ENCODE measurements at regions not wholly inside any gene's neighbourhood (a gene's known extent, or its start where the extent isn't known, plus 50 kb on each side); places are given as distances from the start of the nearest gene placed in this dataset.

- TF ChIP-seq CTCF (IDR thresholded peaks at IDR 0.05; ENCODE audit: low read depth, low read length, poor library complexity, severe bottlenecking) = no peak
- no peak for TF ChIP-seq EZH2phosphoT487 (IDR thresholded peaks at IDR 0.05; ENCODE audit: borderline replicate concordance, low read length)
Measured at GRCh38 chr13:31060220-31060619, 101.5 kb downstream of the HSPH1 start.

All from DOHH2 (cell line).